Activated naive CD4-positive, alpha-beta T cell treated with anti-CD3 and anti-CD28 coated beads, Interleukin-2, amount 50 U/mL, for 72 hours (primary cell): ENCODE measurements at regions not wholly inside any gene's neighbourhood (a gene's known extent, or its start where the extent isn't known, plus 50 kb on each side); places are given as distances from the start of the nearest gene placed in this dataset.

Source experiments
- ATAC-seq, 2 donors: fragments of 150-1000 bp; cut with Tn5 transposase; 2 replicates each; pipeline ENCODE4 v1.10.0; 2021; ENCODE audit warnings: mild to moderate bottlenecking in 2 of 2, moderate library complexity in 2 of 2
- DNase-seq, 2 donors: peaks; one replicate each; pipeline ENCODE4 v3.0.0; 2021 to 2022; ENCODE audit warnings: low spot score in 2 of 2
- H3K27ac Mint-ChIP-seq, 2 donors: one replicate each; pipeline ENCODE4 v1.8.0; 2022; ENCODE audit warnings: mild to moderate bottlenecking in 2 of 2, mixed read lengths in 2 of 2
- H3K36me3 Mint-ChIP-seq, 2 donors: one replicate each; pipeline ENCODE4 v1.8.0; 2022; ENCODE audit warnings: mixed read lengths in 2 of 2
- H3K9me3 Mint-ChIP-seq, 2 donors: one replicate each; pipeline ENCODE4 v1.8.0; 2022; ENCODE audit warnings: mixed read lengths in 2 of 2

GRCh38 chr2:105962221-105962620 is 217.5 kb downstream of the NCK2 start:
- no peak overlapping the region for H3K27ac Mint-ChIP-seq
- H3K36me3 Mint-ChIP-seq: no peaks in the 10 kb centered on the region
- DNase-seq: no peak
- peaks cover 0 to 9% of the 10 kb centered on the region in 2 donors for H3K9me3 Mint-ChIP-seq
- ATAC-seq: no peak

GRCh38 chr2:105961599-105962146 is 217.0 kb downstream of the NCK2 start:
- DNase-seq (no peak), ATAC-seq (no peak)

GRCh38 chr2:105959357-105959756 is 214.6 kb downstream of the NCK2 start:
- H3K36me3 Mint-ChIP-seq: no peaks in the 10 kb centered on the region
- ATAC-seq: no peak
- no peak for DNase-seq
- peak overlapping the region in 1 of 2 donors; percentile 1 for H3K27ac Mint-ChIP-seq
- no peaks in the 10 kb centered on the region for H3K9me3 Mint-ChIP-seq

More at GRCh38 chr2:105961599-105962146, 217.0 kb downstream of the NCK2 start:
- Mint-ChIP-seq H3K36me3 (no peaks in the 10 kb centered on the region), H3K9me3 (peaks cover 0 to 9% of the 10 kb centered on the region in 2 donors), H3K27ac (peak overlapping the region in 1 of 2 donors; percentile 24)

GRCh38 chr2:105954891-105955290 is 210.2 kb downstream of the NCK2 start:
- DNase-seq: no peak
- Mint-ChIP-seq H3K27ac (no peak overlapping the region), H3K9me3 (no peaks in the 10 kb centered on the region), H3K36me3 (no peaks in the 10 kb centered on the region)
- ATAC-seq: no peak

- no peak for DNase-seq
- H3K9me3 Mint-ChIP-seq: no peaks in the 10 kb centered on the region
- no peak for ATAC-seq
- no peak overlapping the region for H3K27ac Mint-ChIP-seq
- H3K36me3 Mint-ChIP-seq: no peaks in the 10 kb centered on the region
Observed at GRCh38 chr2:105953942-105954341, 209.2 kb downstream of the NCK2 start.

- no peak for ATAC-seq
- Mint-ChIP-seq H3K36me3 (no peaks in the 10 kb centered on the region), H3K9me3 (no peaks in the 10 kb centered on the region), H3K27ac (peak overlapping the region in 1 of 2 donors; percentile 42)
- DNase-seq: no peak
Observed at GRCh38 chr2:105952131-105952530, 207.4 kb downstream of the NCK2 start.

GRCh38 chr2:105951384-105951694 is 206.6 kb downstream of the NCK2 start:
- Mint-ChIP-seq H3K36me3 (no peaks in the 10 kb centered on the region), H3K9me3 (no peaks in the 10 kb centered on the region), H3K27ac (peak overlapping the region in 1 of 2 donors; percentile 38)
- peak; percentile 18 to 56 for ATAC-seq
- no peak for DNase-seq

- Mint-ChIP-seq H3K36me3 (no peaks in the 10 kb centered on the region), H3K27ac (peak overlapping the region in 1 of 2 donors; percentile 38), H3K9me3 (no peaks in the 10 kb centered on the region)
- DNase-seq: no peak
- ATAC-seq: peak; percentile 36 to 77
Observed at GRCh38 chr2:105950521-105951383, 206.0 kb downstream of the NCK2 start.

GRCh38 chr2:105943977-105944376 is 199.3 kb downstream of the NCK2 start:
- DNase-seq: no peak
- H3K9me3 Mint-ChIP-seq: peaks cover 3 to 10% of the 10 kb centered on the region in 2 donors
- peaks cover 6 to 13% of the 10 kb centered on the region in 2 donors for H3K36me3 Mint-ChIP-seq
- H3K27ac Mint-ChIP-seq: no peak overlapping the region
- ATAC-seq: no peak
